SK-N-SH (cell line): ENCODE measurements at regions not wholly inside any gene's neighbourhood (a gene's known extent, or its start where the extent isn't known, plus 50 kb on each side); places are given as distances from the start of the nearest gene placed in this dataset.

ENCODE experiments used
- EP300 ChIP-seq, 2 experiments: IDR thresholded peaks; 2 replicates each; pipeline versions ENCODE4 v1.4.0 to v1.6.1; 2012; ENCODE audit warnings: borderline replicate concordance in 1 of 2, low read depth in 1 of 2, low read length in 1 of 2
- NRF1 ChIP-seq: IDR thresholded peaks from 2 replicates; pipeline ENCODE4 v1.6.1; 2012; ENCODE audit warnings: low read depth, mild to moderate bottlenecking, low read length
- RAD21 ChIP-seq: IDR thresholded peaks from 2 replicates; pipeline ENCODE4 v1.6.1; 2012; ENCODE audit warnings: mild to moderate bottlenecking, low read length
- SIN3A ChIP-seq: IDR thresholded peaks from 2 replicates; pipeline ENCODE4 v1.6.1; 2012; ENCODE audit warnings: low read depth, mild to moderate bottlenecking, low read length, moderate library complexity, borderline replicate concordance
- TAF1 ChIP-seq: IDR thresholded peaks from 2 replicates; pipeline ENCODE4 v1.6.1; 2012; ENCODE audit warnings: low read depth, mild to moderate bottlenecking, low read length, moderate library complexity, borderline replicate concordance

DNA sequence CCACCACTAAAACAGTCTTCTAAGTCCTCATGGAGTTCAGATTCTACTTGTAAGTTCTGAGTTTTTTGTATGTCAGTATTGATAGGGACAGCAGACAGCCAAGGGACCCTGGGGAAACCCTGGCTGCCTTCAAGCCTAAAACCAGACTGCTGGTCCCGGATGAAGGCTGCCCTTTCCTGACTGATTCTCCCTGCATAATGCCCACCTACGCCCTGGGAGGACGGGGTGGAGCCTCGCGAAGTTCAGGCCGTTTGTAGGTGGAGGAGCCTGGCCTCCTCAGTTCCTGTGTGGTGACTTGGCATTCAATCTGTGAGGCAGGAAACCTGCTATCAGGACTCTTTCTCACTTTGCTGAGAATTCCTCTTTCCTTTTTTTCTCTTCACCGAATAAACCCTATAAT, 120.3 kb upstream of the LGSN start:
- TF ChIP-seq SIN3A (no peak), TAF1 (no peak), NRF1 (no peak), RAD21 (no peak), EP300 (IDR thresholded peaks at IDR 0.05; ENCODE audit: borderline replicate concordance in 1 of 2, low read depth in 1 of 2, low read length in 1 of 2) (no peak)
